ENCODE measurements at regions not wholly inside any gene's neighbourhood (a gene's known extent, or its start where the extent isn't known, plus 50 kb on each side); places are given as distances from the start of the nearest gene placed in this dataset.

- H3K4me3 ChIP-seq (ENCODE audit: low read depth, low read length), result no peak overlapping the region
- no peak for TF ChIP-seq CTCF (IDR thresholded peaks at IDR 0.05; ENCODE audit: borderline replicate concordance, insufficient read depth, low read depth, low read length)
Measured at GRCh38 chr13:22062478-22063205, 391.8 kb downstream of the FGF9 start.

GRCh38 chr13:22063416-22064124, 392.7 kb downstream of the FGF9 start:
- no peak overlapping the region for H3K4me3 ChIP-seq (ENCODE audit: low read depth, low read length)
- TF ChIP-seq CTCF (IDR thresholded peaks at IDR 0.05; ENCODE audit: borderline replicate concordance, insufficient read depth, low read depth, low read length), result no peak

- H3K4me3 ChIP-seq (ENCODE audit: low read depth, low read length), result no peak overlapping the region
- no peak for TF ChIP-seq CTCF (IDR thresholded peaks at IDR 0.05; ENCODE audit: borderline replicate concordance, insufficient read depth, low read depth, low read length)
Measured at GRCh38 chr13:22064854-22065620, 394.2 kb downstream of the FGF9 start.

GRCh38 chr13:22073718-22074117, 402.8 kb downstream of the FGF9 start:
- no peak overlapping the region for H3K4me3 ChIP-seq (ENCODE audit: low read depth, low read length)
- no peak for TF ChIP-seq CTCF (IDR thresholded peaks at IDR 0.05; ENCODE audit: borderline replicate concordance, insufficient read depth, low read depth, low read length)

- no peak overlapping the region for H3K4me3 ChIP-seq (ENCODE audit: low read depth, low read length)
- no peak for TF ChIP-seq CTCF (IDR thresholded peaks at IDR 0.05; ENCODE audit: borderline replicate concordance, insufficient read depth, low read depth, low read length)
Measured at GRCh38 chr13:22074403-22074802, 403.5 kb downstream of the FGF9 start.

GRCh38 chr13:22076658-22077057, 405.8 kb downstream of the FGF9 start:
- H3K4me3 ChIP-seq (ENCODE audit: low read depth, low read length), result no peak overlapping the region
- TF ChIP-seq CTCF (IDR thresholded peaks at IDR 0.05; ENCODE audit: borderline replicate concordance, insufficient read depth, low read depth, low read length), result no peak

Measured in GM12875 (cell line).